Stomach (tissue), 8 donors: ENCODE measurements at regions not wholly inside any gene's neighbourhood (a gene's known extent, or its start where the extent isn't known, plus 50 kb on each side); places are given as distances from the start of the nearest gene placed in this dataset.

ENCODE experiments used
- DNase-seq, 2 donors: peaks; one replicate each; pipeline versions ENCODE4 v3.0.0 to v3.0.0-alpha.2; 2013 to 2019
- H3K27ac ChIP-seq, 5 donors: fragments of 200-600 bp in 4 of 5; sonication (generic) in 4 of 5; one replicate each; pipeline ENCODE4 v1.5.1; 2013 to 2019; ENCODE audit warnings: mild to moderate bottlenecking in 1 of 5, moderate library complexity in 1 of 5
- H3K27me3 ChIP-seq, 3 donors: fragments of 200-600 bp; sonication (generic); one replicate each; pipeline ENCODE4 v1.5.1; 2017 to 2019; ENCODE audit warnings: mixed run types in 1 of 3
- H3K36me3 ChIP-seq, 4 donors: fragments of 200-600 bp; sonication (generic); 1 replicate in 3 of 4; 2 replicates in 1 of 4; pipeline ENCODE4 v1.5.1; 2016 to 2019
- H3K4me1 ChIP-seq, 4 donors: fragments of 200-600 bp; sonication (generic); one replicate each; pipeline ENCODE4 v1.5.1; 2016 to 2019
- H3K4me3 ChIP-seq, 4 donors: fragments of 200-600 bp; sonication (generic) in 3 of 4; one replicate each; pipeline ENCODE4 v1.5.1; 2016 to 2019; ENCODE audit warnings: mild to moderate bottlenecking in 1 of 4
- H3K9me3 ChIP-seq, 4 donors: fragments of 200-600 bp; sonication (generic); one replicate each; pipeline ENCODE4 v1.5.1; 2016 to 2019
- CTCF ChIP-seq, 7 experiments: fragments of 450-650 bp in 4 of 7; fragments of 200-600 bp in 3 of 7; sonication (generic) in 3 of 7; IDR thresholded peaks; one replicate each; pipeline ENCODE4 v1.5.1; 2016 to 2019; ENCODE audit warnings: antibody characterized with exemption in 7 of 7, control low read depth in 2 of 7, mild to moderate bottlenecking in 1 of 7
- EP300 ChIP-seq: sonication (generic); formaldehyde crosslinking; IDR thresholded peaks from one replicate; pipeline ENCODE4 v1.6.1; 2017; ENCODE audit warnings: antibody characterized with exemption
- POLR2A ChIP-seq, 4 donors: fragments of 450-650 bp; IDR thresholded peaks; one replicate each; pipeline ENCODE4 v1.6.1; 2016; ENCODE audit warnings: antibody characterized with exemption in 4 of 4, control low read depth in 2 of 4, mild to moderate bottlenecking in 1 of 4, moderate library complexity in 1 of 4
- POLR2AphosphoS5 ChIP-seq, 3 donors: sonication (generic); formaldehyde crosslinking; IDR thresholded peaks; one replicate each; pipeline ENCODE4 v1.6.1; 2016; ENCODE audit warnings: antibody characterized with exemption in 3 of 3
- WGBS, 5 donors: extraction: QIAGEN DNeasy Blood & Tissue Kit in 3 of 5; methylation state at CpG; one replicate each; pipeline versions ENCODE4 v1.1.5 to v1.1.7; 2013 to 2018; 5-methylcytosine and 5-hydroxymethylcytosine counted together
- intact Hi-C: fragments of 100-400 bp; cut with DNase I; formaldehyde crosslinking; loops from one replicate; pipeline ENCODE4 v1.15.1; 2023; ENCODE audit warnings: low total_unique reads
- donor health status: healthy with polysubstance abuse.
- donor health status: Bipolar disorder and iron deficiency.
- donor health status: healthy.

DNA sequence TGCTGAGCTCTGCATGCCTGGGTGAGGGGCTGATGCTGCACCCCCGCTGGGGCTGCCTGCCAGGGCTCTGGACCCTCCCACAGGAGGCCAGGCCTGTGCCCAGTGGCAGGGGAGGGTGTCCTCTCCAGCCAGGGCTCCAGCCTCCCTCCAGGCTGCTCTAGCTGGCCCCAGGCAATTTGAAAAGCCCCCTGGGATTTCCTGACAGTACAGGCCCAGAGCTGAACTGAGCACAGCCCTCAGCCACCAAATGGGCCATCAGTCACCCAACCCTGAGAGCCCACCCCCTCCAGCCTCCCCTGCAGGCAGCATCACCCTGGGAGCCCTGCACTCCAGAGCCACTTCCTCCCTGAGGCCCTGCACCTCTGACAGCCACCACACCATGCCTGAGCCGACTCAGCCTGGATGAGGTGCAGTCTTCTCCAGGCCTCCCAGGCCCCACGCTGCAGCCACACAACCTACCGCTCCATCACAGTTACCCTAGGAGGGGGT, 101.8 kb upstream of the RET start:
- Histone ChIP-seq H3K27ac (no peak overlapping the region), H3K4me1 (peaks cover 0 to 6% (median 0%) of the 10 kb centered on the region in 4 donors), H3K27me3 (peaks cover 0 to 10% (median 0%) of the 10 kb centered on the region in 3 donors), H3K36me3 (no peaks in the 10 kb centered on the region), H3K9me3 (no peaks in the 10 kb centered on the region), H3K4me3 (no peak overlapping the region)
- peak in 1 of 2 donors; percentile 11 for DNase-seq
- intact Hi-C loops: no loop called here
- WGBS, 5 donors: 40 to 81% (median 70%) methylated on average over 2 to 4 of the region's 4 CpGs
- TF ChIP-seq POLR2A (IDR thresholded peaks at IDR 0.05): no peak
- no peak for TF ChIP-seq EP300
- no peak for TF ChIP-seq POLR2AphosphoS5 (IDR thresholded peaks at IDR 0.05)
- TF ChIP-seq CTCF (IDR thresholded peaks at IDR 0.05): no peak

DNA sequence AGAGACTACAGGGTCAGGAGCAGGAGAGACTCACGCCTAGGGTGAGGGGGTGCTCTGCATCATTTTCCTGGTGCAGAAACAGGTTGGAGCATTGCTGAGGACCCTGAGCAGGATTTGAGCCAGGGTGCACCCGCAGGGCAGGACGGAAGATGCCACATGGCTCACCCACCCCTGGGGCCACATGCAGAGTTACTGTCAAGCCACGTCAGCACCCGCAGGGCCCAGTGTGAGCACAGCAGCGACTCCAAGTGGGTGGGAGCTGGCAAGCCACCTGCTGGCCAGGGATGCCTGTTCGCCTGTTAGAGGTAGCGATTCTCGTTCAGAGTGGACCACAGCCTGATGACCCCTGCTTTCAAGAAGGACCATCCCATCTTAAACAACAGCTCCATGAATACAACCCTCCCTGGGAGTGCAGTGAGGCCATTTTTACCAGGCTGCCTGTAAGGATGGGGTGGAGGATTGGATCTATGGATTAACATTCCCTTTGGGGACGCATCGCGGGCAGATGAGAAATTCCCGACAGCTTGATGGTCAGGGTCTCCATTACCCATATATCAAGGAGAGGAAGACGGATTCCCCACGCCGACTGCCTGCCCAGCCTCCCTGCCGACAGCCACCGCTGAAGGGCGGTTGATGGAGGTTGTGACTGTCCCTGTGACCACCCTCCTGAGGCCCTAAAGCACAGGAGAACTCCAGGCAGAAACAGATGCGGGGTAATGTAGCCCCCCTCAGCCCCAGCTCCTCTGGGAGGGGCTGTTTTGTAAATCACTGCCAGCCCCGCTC, 101.1 kb upstream of the RET start:
- Histone ChIP-seq H3K36me3 (no peaks in the 10 kb centered on the region), H3K27ac (no peak overlapping the region), H3K4me1 (peaks cover 0 to 6% (median 0%) of the 10 kb centered on the region in 4 donors), H3K9me3 (no peaks in the 10 kb centered on the region), H3K27me3 (peaks cover 0 to 5% (median 0%) of the 10 kb centered on the region in 3 donors), H3K4me3 (no peak overlapping the region)
- intact Hi-C loops: no loop called here
- DNase-seq: peak in 1 of 2 donors; percentile 11
- WGBS, 5 donors: 84 to 89% (median 87%) methylated on average over 5 to 21 of the region's 21 CpGs
- TF ChIP-seq EP300: no peak
- no peak for TF ChIP-seq POLR2AphosphoS5 (IDR thresholded peaks at IDR 0.05)
- no peak for TF ChIP-seq POLR2A (IDR thresholded peaks at IDR 0.05)
- no peak for TF ChIP-seq CTCF (IDR thresholded peaks at IDR 0.05)

DNA sequence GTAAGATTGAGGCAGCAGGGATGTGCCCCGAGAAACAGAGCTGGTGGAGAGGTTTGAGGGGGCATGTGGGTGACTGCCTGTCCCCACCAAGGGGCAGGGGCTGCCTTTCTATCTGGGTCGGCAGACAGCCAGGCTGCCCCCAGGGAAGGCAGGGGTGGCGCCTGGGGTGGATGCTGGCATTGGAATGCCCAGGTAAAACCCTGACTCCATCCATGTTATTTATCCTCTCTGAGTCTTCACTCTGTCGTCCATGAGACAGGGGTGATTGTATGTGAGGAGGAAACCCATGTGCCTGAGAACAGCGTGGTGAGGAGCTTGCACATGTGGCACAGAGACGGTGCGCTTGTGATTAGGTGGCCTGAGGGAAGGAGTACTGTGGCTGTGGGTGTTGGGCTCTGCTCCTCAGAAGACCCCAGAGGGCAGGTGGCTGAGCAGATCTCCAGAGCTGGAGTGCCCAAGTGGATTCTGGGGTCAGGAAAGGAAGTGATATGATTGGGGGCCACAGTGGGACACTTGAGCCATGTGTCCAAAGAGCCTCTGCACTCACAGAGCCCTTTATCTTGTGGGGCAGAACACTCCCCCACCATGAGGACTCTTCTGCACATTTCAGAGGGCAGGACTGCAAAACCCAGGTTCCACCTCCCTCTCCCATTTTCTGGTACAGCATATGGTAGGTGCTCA, 100.4 kb upstream of the RET start:
- Histone ChIP-seq H3K27me3 (no peaks in the 10 kb centered on the region), H3K27ac (no peak overlapping the region), H3K4me1 (peaks cover 0 to 12% (median 3%) of the 10 kb centered on the region in 4 donors), H3K36me3 (no peaks in the 10 kb centered on the region), H3K4me3 (no peak overlapping the region), H3K9me3 (no peaks in the 10 kb centered on the region)
- peak in 1 of 2 donors; percentile 17 for DNase-seq
- TF ChIP-seq POLR2A (IDR thresholded peaks at IDR 0.05): no peak
- TF ChIP-seq EP300: no peak
- TF ChIP-seq CTCF (IDR thresholded peaks at IDR 0.05): no peak
- no peak for TF ChIP-seq POLR2AphosphoS5 (IDR thresholded peaks at IDR 0.05)
- intact Hi-C loops: no loop called here
- 81 to 87% (median 86%) methylated on average over 5 to 7 of the region's 7 CpGs for WGBS, 5 donors

DNA sequence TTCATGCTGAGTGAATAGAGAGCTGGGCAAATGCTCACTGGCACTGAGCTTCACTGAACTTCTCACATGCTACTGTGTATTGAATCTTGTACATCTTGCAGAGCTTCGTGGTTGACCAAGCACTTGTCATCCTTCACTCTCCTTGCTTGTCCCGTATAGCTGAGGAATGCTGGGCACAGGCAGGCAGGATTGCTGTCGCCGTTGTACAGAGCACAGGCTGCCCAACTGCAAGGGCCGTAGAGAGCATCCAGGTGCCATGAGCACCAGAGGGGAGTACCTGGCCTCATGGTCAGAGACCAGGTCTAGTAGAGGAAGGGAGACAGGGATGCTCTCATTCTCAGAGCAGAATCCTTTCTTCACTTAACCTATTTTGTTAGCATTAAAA, 99.8 kb upstream of the RET start:
- no peaks in the 10 kb centered on the region for H3K9me3 ChIP-seq
- peaks cover 0 to 17% (median 6%) of the 10 kb centered on the region in 4 donors for H3K4me1 ChIP-seq
- no peak overlapping the region for H3K4me3 ChIP-seq
- peak in 1 of 2 donors; percentile 23 for DNase-seq
- no peak for TF ChIP-seq EP300
- TF ChIP-seq POLR2AphosphoS5 (IDR thresholded peaks at IDR 0.05): no peak
- TF ChIP-seq POLR2A (IDR thresholded peaks at IDR 0.05): no peak
- no peak for TF ChIP-seq CTCF (IDR thresholded peaks at IDR 0.05)
- H3K27ac ChIP-seq: no peak overlapping the region
- 82 to 91% (median 87%) methylated on average over 5 of the region's 5 CpGs for WGBS, 5 donors
- no peaks in the 10 kb centered on the region for H3K27me3 ChIP-seq
- no peaks in the 10 kb centered on the region for H3K36me3 ChIP-seq
- intact Hi-C loops: no loop called here
